Keratinocyte (primary cell): ENCODE measurements at regions not wholly inside any gene's neighbourhood (a gene's known extent, or its start where the extent isn't known, plus 50 kb on each side); places are given as distances from the start of the nearest gene placed in this dataset.

Source experiments
- DNase-seq: peaks from one replicate; pipeline ENCODE4 v3.0.0-alpha.2; 2011; ENCODE audit warnings: low read depth, missing footprints, low spot score
- FAIRE-seq: peaks from 2 replicates; lab custom pipeline; 2011; peaks lifted over from hg19 to GRCh38; lab: Jason Lieb, UNC
- H2AFZ ChIP-seq: 2 replicates; pipeline ENCODE4 v1.6.0; 2012; ENCODE audit warnings: low read length, control low read depth, inconsistent platforms; ENCODE audit not compliant: control insufficient read depth
- H3K27ac ChIP-seq: 2 replicates; pipeline ENCODE4 v1.5.1; 2011; ENCODE audit warnings: low read length; ENCODE audit not compliant: control insufficient read depth, insufficient read depth
- H3K27me3 ChIP-seq: 3 replicates; pipeline ENCODE4 v1.6.0; 2011; ENCODE audit warnings: low read length; ENCODE audit not compliant: control insufficient read depth, insufficient read depth; ENCODE audit errors: extremely low read depth
- H3K36me3 ChIP-seq, 2 experiments: 2 replicates in 1 of 2; 3 replicates in 1 of 2; pipeline ENCODE4 v1.5.1; 2011; ENCODE audit warnings: low read length in 2 of 2, mild to moderate bottlenecking in 1 of 2; ENCODE audit not compliant: control insufficient read depth in 2 of 2, insufficient read depth in 2 of 2; ENCODE audit errors: extremely low read depth in 1 of 2
- H3K4me1 ChIP-seq: 3 replicates; pipeline ENCODE4 v1.5.1; 2011; ENCODE audit warnings: low read length; ENCODE audit not compliant: control insufficient read depth, insufficient read depth; ENCODE audit errors: extremely low read depth
- H3K4me2 ChIP-seq: 3 replicates; pipeline ENCODE4 v1.6.0; 2011; ENCODE audit warnings: low read depth, low read length; ENCODE audit not compliant: control insufficient read depth, insufficient read depth; ENCODE audit errors: extremely low read depth
- H3K4me3 ChIP-seq, 3 experiments: fragments of 200-600 bp in 1 of 3; sonication (generic) in 1 of 3; 2 replicates in 2 of 3; 3 replicates in 1 of 3; pipeline ENCODE4 v1.5.1; 2011 to 2016; ENCODE audit warnings: low read length in 3 of 3, mild to moderate bottlenecking in 3 of 3, control low read depth in 2 of 3, inconsistent platforms in 1 of 3, low read depth in 1 of 3, mixed read lengths in 1 of 3, mixed run types in 1 of 3, moderate library complexity in 1 of 3; ENCODE audit not compliant: control insufficient read depth in 2 of 3, insufficient read depth in 2 of 3; ENCODE audit errors: extremely low read depth in 1 of 3
- H3K79me2 ChIP-seq: 2 replicates; pipeline ENCODE4 v1.6.0; 2012; ENCODE audit warnings: low read length; ENCODE audit not compliant: control insufficient read depth, insufficient read depth
- H3K9ac ChIP-seq: 3 replicates; pipeline ENCODE4 v1.6.0; 2011; ENCODE audit warnings: low read length; ENCODE audit not compliant: control insufficient read depth, insufficient read depth; ENCODE audit errors: extremely low read depth
- H3K9me1 ChIP-seq: 3 replicates; pipeline ENCODE4 v1.6.0; 2011; ENCODE audit warnings: low read length; ENCODE audit not compliant: control insufficient read depth, insufficient read depth; ENCODE audit errors: extremely low read depth
- H3K9me3 ChIP-seq: 2 replicates; pipeline ENCODE4 v1.5.1; 2012; ENCODE audit warnings: low read depth, low read length; ENCODE audit not compliant: control insufficient read depth
- H4K20me1 ChIP-seq: 3 replicates; pipeline ENCODE4 v1.6.0; 2011; ENCODE audit warnings: low read length; ENCODE audit not compliant: control insufficient read depth, insufficient read depth; ENCODE audit errors: extremely low read depth
- EZH2 ChIP-seq: IDR thresholded peaks from one replicate; pipeline ENCODE4 v1.6.1; 2012; ENCODE audit warnings: inconsistent platforms, mild to moderate bottlenecking, low read length, moderate library complexity
- dilution Hi-C: fragments of 300-500 bp; cut with MboI; formaldehyde crosslinking; loops from one replicate; pipeline ENCODE4 v1.7.0; 2020; ENCODE audit warnings: low sequenced_read_pairs; ENCODE audit not compliant: extremely low pct_ligation_motif_present
- TF ChIP-seq, protein P1 (sequence below), 3 experiments: IDR thresholded peaks in 1 of 3; conservative IDR thresholded peaks in 1 of 3; optimal IDR thresholded peaks in 1 of 3; 2 replicates in 2 of 3; 3 replicates in 1 of 3; pipeline versions ENCODE3 to v1.5.1; 2011; ENCODE audit warnings: low read length in 3 of 3, mild to moderate bottlenecking in 3 of 3, moderate library complexity in 2 of 3, control low read depth in 1 of 3, inconsistent platforms in 1 of 3; ENCODE audit not compliant: insufficient read depth in 2 of 3; ENCODE audit errors: extremely low read depth in 1 of 3

DNA sequence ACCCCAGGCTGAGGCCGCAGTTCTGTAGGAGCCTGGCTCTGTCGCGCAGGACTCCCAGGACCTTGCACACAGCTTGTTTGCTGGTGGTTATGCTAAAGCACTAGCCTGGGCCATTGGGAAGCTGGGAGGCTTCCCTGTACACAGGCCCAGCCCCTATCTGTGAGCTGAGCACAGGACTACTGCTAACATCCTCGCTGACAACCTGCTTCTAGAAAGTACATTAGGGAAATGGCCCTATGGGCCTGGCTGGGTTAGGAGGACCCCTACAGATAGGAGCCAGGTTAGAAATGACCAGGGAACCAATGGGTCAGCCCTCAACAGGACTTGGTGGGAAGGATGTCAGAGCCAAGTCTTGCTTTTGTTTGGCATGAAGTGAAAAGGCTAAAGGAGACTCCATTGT lies 219.4 kb upstream of the LNX1 start:
- no peaks in the 10 kb centered on the region for H3K9me1 ChIP-seq
- H3K79me2 ChIP-seq = no peaks in the 10 kb centered on the region
- FAIRE-seq (no peak), DNase-seq (no peak)
- no peaks in the 10 kb centered on the region for H3K36me3 ChIP-seq
- no peak overlapping the region for H3K4me2 ChIP-seq
- no peak overlapping the region for H3K27ac ChIP-seq
- no peak overlapping the region for H2AFZ ChIP-seq
- H4K20me1 ChIP-seq = no peaks in the 10 kb centered on the region
- no peaks in the 10 kb centered on the region for H3K27me3 ChIP-seq
- no peaks in the 10 kb centered on the region for H3K4me1 ChIP-seq
- TF ChIP-seq, protein P1, sequence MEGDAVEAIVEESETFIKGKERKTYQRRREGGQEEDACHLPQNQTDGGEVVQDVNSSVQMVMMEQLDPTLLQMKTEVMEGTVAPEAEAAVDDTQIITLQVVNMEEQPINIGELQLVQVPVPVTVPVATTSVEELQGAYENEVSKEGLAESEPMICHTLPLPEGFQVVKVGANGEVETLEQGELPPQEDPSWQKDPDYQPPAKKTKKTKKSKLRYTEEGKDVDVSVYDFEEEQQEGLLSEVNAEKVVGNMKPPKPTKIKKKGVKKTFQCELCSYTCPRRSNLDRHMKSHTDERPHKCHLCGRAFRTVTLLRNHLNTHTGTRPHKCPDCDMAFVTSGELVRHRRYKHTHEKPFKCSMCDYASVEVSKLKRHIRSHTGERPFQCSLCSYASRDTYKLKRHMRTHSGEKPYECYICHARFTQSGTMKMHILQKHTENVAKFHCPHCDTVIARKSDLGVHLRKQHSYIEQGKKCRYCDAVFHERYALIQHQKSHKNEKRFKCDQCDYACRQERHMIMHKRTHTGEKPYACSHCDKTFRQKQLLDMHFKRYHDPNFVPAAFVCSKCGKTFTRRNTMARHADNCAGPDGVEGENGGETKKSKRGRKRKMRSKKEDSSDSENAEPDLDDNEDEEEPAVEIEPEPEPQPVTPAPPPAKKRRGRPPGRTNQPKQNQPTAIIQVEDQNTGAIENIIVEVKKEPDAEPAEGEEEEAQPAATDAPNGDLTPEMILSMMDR (optimal IDR thresholded peaks at IDR 0.05 in 1 of 3, IDR thresholded peaks at IDR 0.05 in 1 of 3, conservative IDR thresholded peaks at IDR 0.05 in 1 of 3; ENCODE audit: extremely low read depth in 1 of 3, insufficient read depth in 2 of 3, low read length in 3 of 3) = no peak
- no peak for TF ChIP-seq EZH2
- H3K9ac ChIP-seq = no peak overlapping the region
- H3K9me3 ChIP-seq = no peaks in the 10 kb centered on the region
- dilution Hi-C loops = no loop called here
- no peak overlapping the region for H3K4me3 ChIP-seq

DNA sequence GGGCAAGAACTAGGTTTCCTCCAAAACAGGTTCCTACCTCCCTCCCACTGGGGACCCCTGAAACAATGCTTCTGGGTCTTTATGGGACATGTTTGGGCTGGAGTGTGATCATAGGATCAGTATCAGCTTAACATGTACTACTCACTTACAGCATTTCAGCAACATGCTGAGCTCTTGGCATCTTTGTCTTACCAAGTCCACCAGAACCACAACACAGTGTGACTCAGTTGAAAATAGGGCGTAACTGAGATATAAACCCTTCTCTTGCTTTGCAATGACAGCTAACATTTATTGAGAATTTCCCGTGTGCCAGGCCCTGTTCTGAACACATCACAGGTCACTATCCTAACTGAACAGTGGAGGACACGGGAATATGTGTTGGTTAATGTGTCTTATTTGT lies 218.5 kb upstream of the LNX1 start:
- FAIRE-seq = no peak

More for the DNA sequence above, 218.5 kb upstream of the LNX1 start:
- Histone ChIP-seq H3K27me3 (no peaks in the 10 kb centered on the region), H3K36me3 (no peaks in the 10 kb centered on the region), H3K4me2 (no peak overlapping the region), H3K27ac (no peak overlapping the region), H3K4me3 (no peak overlapping the region), H3K9me3 (no peaks in the 10 kb centered on the region), H4K20me1 (no peaks in the 10 kb centered on the region), H3K9ac (no peak overlapping the region), H3K4me1 (no peaks in the 10 kb centered on the region), H3K9me1 (no peaks in the 10 kb centered on the region), H3K79me2 (no peaks in the 10 kb centered on the region), H2AFZ (no peak overlapping the region)
- dilution Hi-C loops = no loop called here
- no peak for TF ChIP-seq EZH2
- TF ChIP-seq, protein P1 (optimal IDR thresholded peaks at IDR 0.05 in 1 of 3, IDR thresholded peaks at IDR 0.05 in 1 of 3, conservative IDR thresholded peaks at IDR 0.05 in 1 of 3; ENCODE audit: extremely low read depth in 1 of 3, insufficient read depth in 2 of 3, low read length in 3 of 3) = no peak
- DNase-seq = no peak
